ENCODE measurements at regions not wholly inside any gene's neighbourhood (a gene's known extent, or its start where the extent isn't known, plus 50 kb on each side); places are given as distances from the start of the nearest gene placed in this dataset.

GRCh38 chr14:97572583-97573458, 775.6 kb downstream of the VRK1 start:
- Histone ChIP-seq H3K4me1 (ENCODE audit: control insufficient read depth, extremely low read depth, insufficient read depth, low read length) (no peaks in the 10 kb centered on the region), H3K27ac (ENCODE audit: insufficient read depth, low read depth, low read length) (no peak overlapping the region), H2AFZ (ENCODE audit: low read depth, low read length) (no peak overlapping the region), H3K4me2 (ENCODE audit: insufficient read depth, low read length) (no peak overlapping the region), H3K4me3 (replicated peaks in 1 of 3; ENCODE audit: insufficient read depth in 1 of 3, low read depth in 1 of 3, low read length in 3 of 3) (no peak overlapping the region), H3K9ac (replicated peaks; ENCODE audit: extremely low read depth, insufficient read depth, low read length) (no peak overlapping the region), H3K27me3 (ENCODE audit: control insufficient read depth in 2 of 2, insufficient read depth in 2 of 2, low read length in 2 of 2) (no peaks in the 10 kb centered on the region), H3K79me2 (ENCODE audit: control insufficient read depth, insufficient read depth, low read length) (no peaks in the 10 kb centered on the region), H3K9me3 (replicated peaks; ENCODE audit: control insufficient read depth, insufficient read depth, low read length) (peaks cover 5% of the 10 kb centered on the region), H3K36me3 (ENCODE audit: control insufficient read depth in 2 of 2, extremely low read depth in 1 of 2, insufficient read depth in 2 of 2, low read length in 2 of 2) (no peaks in the 10 kb centered on the region), H4K20me1 (replicated peaks; ENCODE audit: control insufficient read depth, extremely low read depth, insufficient read depth, low read length) (no peaks in the 10 kb centered on the region), H3K9me1 (replicated peaks; ENCODE audit: control insufficient read depth, extremely low read depth, insufficient read depth, low read length) (no peaks in the 10 kb centered on the region)
- dilution Hi-C loops (cut with MboI; ENCODE audit: extremely low pct_ligation_motif_present, low sequenced_read_pairs) = no loop called here
- no peak for FAIRE-seq
- BruUV-seq (replicated peaks) = no TSS peak
- CTCF ChIA-PET = no interaction called here
- TF ChIP-seq MAX (IDR thresholded peaks at IDR 0.05; ENCODE audit: insufficient read depth, insufficient read length) (no peak), FOS (IDR thresholded peaks at IDR 0.05; ENCODE audit: borderline replicate concordance, insufficient read depth, low read length) (no peak), CTCF (IDR thresholded peaks at IDR 0.05; ENCODE audit: extremely low read depth in 1 of 2, insufficient read depth in 1 of 2, low read depth in 1 of 2, low read length in 2 of 2) (no peak), POLR2A (IDR thresholded peaks at IDR 0.05; ENCODE audit: low read depth, low read length) (no peak), JUN (IDR thresholded peaks at IDR 0.05; ENCODE audit: borderline replicate concordance, insufficient read depth, insufficient read length, low read depth) (no peak), POLR2AphosphoS5 (IDR thresholded peaks at IDR 0.05; ENCODE audit: insufficient read depth, low read depth, low read length) (no peak), GATA2 (IDR thresholded peaks at IDR 0.05; ENCODE audit: insufficient read depth, insufficient read length, low read depth, low read length) (no peak), MYC (IDR thresholded peaks at IDR 0.05; ENCODE audit: low read depth, low read length) (no peak), EZH2 (IDR thresholded peaks at IDR 0.05; ENCODE audit: borderline replicate concordance, low read depth, low read length, severe bottlenecking) (no peak)
- intact Hi-C loops (cut with micrococcal nuclease) = no loop called here
- no peak for DNase-seq (ENCODE audit: low read depth, low spot score)
- POLR2A ChIA-PET = no interaction called here
